Osteocyte (in vitro differentiated cells): ENCODE measurements at regions not wholly inside any gene's neighbourhood (a gene's known extent, or its start where the extent isn't known, plus 50 kb on each side); places are given as distances from the start of the nearest gene placed in this dataset.

Source experiments
- DNase-seq: peaks from one replicate; pipeline ENCODE4 v3.0.0; 2021; ENCODE audit warnings: mixed read lengths; ENCODE audit not compliant: unreplicated experiment; ENCODE audit errors: extremely low spot score
- H3K27ac Mint-ChIP-seq: one replicate; pipeline ENCODE4 v1.8.0; 2021; ENCODE audit warnings: mild to moderate bottlenecking, mixed read lengths; ENCODE audit not compliant: unreplicated experiment
- H3K27me3 Mint-ChIP-seq: one replicate; pipeline ENCODE4 v1.8.0; 2021; ENCODE audit warnings: mixed read lengths; ENCODE audit not compliant: unreplicated experiment
- H3K36me3 Mint-ChIP-seq: one replicate; pipeline ENCODE4 v1.8.0; 2021; ENCODE audit warnings: mixed read lengths; ENCODE audit not compliant: unreplicated experiment
- H3K4me1 Mint-ChIP-seq: one replicate; pipeline ENCODE4 v1.8.0; 2021; ENCODE audit warnings: mixed read lengths; ENCODE audit not compliant: unreplicated experiment
- H3K4me3 Mint-ChIP-seq: one replicate; pipeline ENCODE4 v1.8.0; 2021; ENCODE audit warnings: mild to moderate bottlenecking, moderate library complexity, mixed read lengths; ENCODE audit not compliant: unreplicated experiment
- H3K9me3 Mint-ChIP-seq: one replicate; pipeline ENCODE4 v1.8.0; 2021; ENCODE audit warnings: mixed read lengths; ENCODE audit not compliant: unreplicated experiment
- CTCF ChIP-seq: fragments of 200-600 bp; sonication (generic); IDR thresholded peaks from 2 replicates; pipeline ENCODE4 v1.5.0; 2021; ENCODE audit warnings: antibody characterized with exemption, mild to moderate bottlenecking, moderate library complexity

GRCh38 chr9:88926781-88927505 lies 64.3 kb upstream of the S1PR3 start:
- DNase-seq: no peak
- H3K9me3 Mint-ChIP-seq: peaks cover 7% of the 10 kb centered on the region
- H3K36me3 Mint-ChIP-seq: peaks cover 2% of the 10 kb centered on the region
- no peak overlapping the region for H3K4me3 Mint-ChIP-seq
- H3K27ac Mint-ChIP-seq: no peak overlapping the region
- no peak for TF ChIP-seq CTCF
- peaks cover 32% of the 10 kb centered on the region for H3K27me3 Mint-ChIP-seq
- no peaks in the 10 kb centered on the region for H3K4me1 Mint-ChIP-seq

- H3K27me3 Mint-ChIP-seq: peaks cover 33% of the 10 kb centered on the region
- peaks cover 2% of the 10 kb centered on the region for H3K36me3 Mint-ChIP-seq
- no peak for TF ChIP-seq CTCF
- no peak overlapping the region for H3K4me3 Mint-ChIP-seq
- DNase-seq: no peak
- peaks cover 7% of the 10 kb centered on the region for H3K9me3 Mint-ChIP-seq
- no peak overlapping the region for H3K27ac Mint-ChIP-seq
- H3K4me1 Mint-ChIP-seq: no peaks in the 10 kb centered on the region
Measured at GRCh38 chr9:88927510-88927909, 63.8 kb upstream of the S1PR3 start.

- DNase-seq: no peak
- no peak overlapping the region for H3K4me3 Mint-ChIP-seq
- H3K9me3 Mint-ChIP-seq: peaks cover 7% of the 10 kb centered on the region
- no peaks in the 10 kb centered on the region for H3K4me1 Mint-ChIP-seq
- no peak overlapping the region for H3K27ac Mint-ChIP-seq
- H3K27me3 Mint-ChIP-seq: peaks cover 46% of the 10 kb centered on the region
- H3K36me3 Mint-ChIP-seq: peaks cover 2% of the 10 kb centered on the region
- no peak for TF ChIP-seq CTCF
Measured at GRCh38 chr9:88930716-88931115, 60.6 kb upstream of the S1PR3 start.

GRCh38 chr9:88932766-88933165 lies 58.5 kb upstream of the S1PR3 start:
- H3K4me3 Mint-ChIP-seq: no peak overlapping the region
- H3K27ac Mint-ChIP-seq: no peak overlapping the region
- peaks cover 46% of the 10 kb centered on the region for H3K27me3 Mint-ChIP-seq
- TF ChIP-seq CTCF: no peak
- H3K4me1 Mint-ChIP-seq: no peaks in the 10 kb centered on the region
- DNase-seq: no peak
- peaks cover 2% of the 10 kb centered on the region for H3K36me3 Mint-ChIP-seq
- H3K9me3 Mint-ChIP-seq: peaks cover 7% of the 10 kb centered on the region

GRCh38 chr9:88933607-88934379 lies 57.5 kb upstream of the S1PR3 start:
- TF ChIP-seq CTCF: no peak
- no peaks in the 10 kb centered on the region for H3K4me1 Mint-ChIP-seq

More at GRCh38 chr9:88933607-88934379, 57.5 kb upstream of the S1PR3 start:
- Mint-ChIP-seq H3K4me3 (no peak overlapping the region), H3K36me3 (peaks cover 2% of the 10 kb centered on the region), H3K27ac (no peak overlapping the region), H3K27me3 (peaks cover 40% of the 10 kb centered on the region), H3K9me3 (peaks cover 7% of the 10 kb centered on the region)
- DNase-seq: no peak
